Colonic mucosa (tissue), 4 donors: ENCODE measurements at regions not wholly inside any gene's neighbourhood (a gene's known extent, or its start where the extent isn't known, plus 50 kb on each side); places are given as distances from the start of the nearest gene placed in this dataset.

Experiments used
- DNase-seq: peaks from one replicate; pipeline ENCODE4 v3.0.0-alpha.2; 2020
- H3K27ac ChIP-seq: fragments of 200-600 bp; one replicate; pipeline ENCODE4 v1.8.0; 2021
- H3K27me3 ChIP-seq: fragments of 200-600 bp; one replicate; pipeline ENCODE4 v1.8.0; 2021
- H3K36me3 ChIP-seq: fragments of 200-600 bp; one replicate; pipeline ENCODE4 v1.8.0; 2021
- H3K4me1 ChIP-seq: fragments of 200-600 bp; one replicate; pipeline ENCODE4 v1.8.0; 2021; ENCODE audit warnings: mild to moderate bottlenecking
- H3K4me3 ChIP-seq: fragments of 200-600 bp; one replicate; pipeline ENCODE4 v1.8.0; 2021
- H3K9ac ChIP-seq, 2 donors: one replicate each; pipeline ENCODE4 v1.7.0; 2013; ENCODE audit warnings: control low read depth in 2 of 2, low read depth in 2 of 2, low read length in 2 of 2
- H3K9me3 ChIP-seq: fragments of 200-600 bp; one replicate; pipeline ENCODE4 v1.8.0; 2021
- intact Hi-C: fragments of 100-400 bp; cut with DNase I; formaldehyde crosslinking; loops from one replicate; pipeline ENCODE4 v1.14.1; 2022
- TF ChIP-seq, protein P1 (sequence below): fragments of 200-600 bp; IDR thresholded peaks from one replicate; pipeline ENCODE4 v1.8.0; 2022; ENCODE audit warnings: antibody characterized with exemption, mild to moderate bottlenecking
- donor health status: healthy.
- donor health status: DM: no; HTN: no; CAD: no.
- donor health status: DM: no; HTN: no; CAD: no.

DNA sequence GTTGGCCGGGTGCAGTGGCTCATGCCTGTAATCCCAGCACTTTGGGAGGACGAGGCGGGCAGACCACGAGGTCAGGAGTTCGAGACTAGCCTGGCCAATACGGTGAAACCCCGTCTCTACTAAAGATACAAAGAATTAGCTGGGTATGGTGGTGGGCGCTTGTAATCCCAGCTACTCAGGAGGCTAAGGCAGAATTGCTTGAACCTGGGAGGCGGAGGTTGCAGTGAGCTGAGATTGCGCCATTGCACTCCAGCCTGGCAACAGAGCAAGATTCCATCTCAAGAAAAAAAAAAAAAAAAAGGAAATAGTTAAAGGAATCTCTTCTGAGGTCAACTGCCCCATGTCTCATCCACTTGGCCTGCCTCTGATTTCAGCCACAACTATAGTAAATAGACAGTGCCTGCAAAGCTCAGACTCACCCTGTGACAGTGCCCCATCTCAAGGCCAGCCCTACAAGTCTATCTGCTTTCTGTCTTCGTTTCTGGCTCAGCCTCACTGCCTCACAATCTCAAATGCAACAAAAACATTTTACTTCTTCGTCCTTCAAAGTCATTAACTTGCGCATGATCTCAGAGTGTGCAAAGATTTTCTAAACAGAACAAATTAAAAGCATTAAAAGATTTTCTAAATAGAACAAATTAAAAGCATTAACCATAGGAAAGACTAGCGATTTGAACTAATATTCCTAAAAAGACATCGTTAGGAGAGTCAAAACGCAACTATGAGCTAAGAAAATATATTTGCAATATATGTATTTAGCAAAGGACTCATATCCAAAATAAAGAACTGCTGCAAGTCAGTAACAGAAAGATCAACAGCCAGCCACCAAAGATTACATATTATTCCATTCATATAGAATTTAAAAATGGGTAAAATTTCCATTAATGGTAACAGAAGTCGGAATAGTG is 65.0 kb upstream of the PRDX6 start:
- Histone ChIP-seq H3K9me3 (no peaks in the 10 kb centered on the region), H3K4me1 (no peaks in the 10 kb centered on the region), H3K4me3 (no peak overlapping the region), H3K9ac (no peak overlapping the region), H3K36me3 (no peaks in the 10 kb centered on the region), H3K27me3 (no peaks in the 10 kb centered on the region), H3K27ac (no peak overlapping the region)
- DNase-seq: no peak
- TF ChIP-seq, protein P1, sequence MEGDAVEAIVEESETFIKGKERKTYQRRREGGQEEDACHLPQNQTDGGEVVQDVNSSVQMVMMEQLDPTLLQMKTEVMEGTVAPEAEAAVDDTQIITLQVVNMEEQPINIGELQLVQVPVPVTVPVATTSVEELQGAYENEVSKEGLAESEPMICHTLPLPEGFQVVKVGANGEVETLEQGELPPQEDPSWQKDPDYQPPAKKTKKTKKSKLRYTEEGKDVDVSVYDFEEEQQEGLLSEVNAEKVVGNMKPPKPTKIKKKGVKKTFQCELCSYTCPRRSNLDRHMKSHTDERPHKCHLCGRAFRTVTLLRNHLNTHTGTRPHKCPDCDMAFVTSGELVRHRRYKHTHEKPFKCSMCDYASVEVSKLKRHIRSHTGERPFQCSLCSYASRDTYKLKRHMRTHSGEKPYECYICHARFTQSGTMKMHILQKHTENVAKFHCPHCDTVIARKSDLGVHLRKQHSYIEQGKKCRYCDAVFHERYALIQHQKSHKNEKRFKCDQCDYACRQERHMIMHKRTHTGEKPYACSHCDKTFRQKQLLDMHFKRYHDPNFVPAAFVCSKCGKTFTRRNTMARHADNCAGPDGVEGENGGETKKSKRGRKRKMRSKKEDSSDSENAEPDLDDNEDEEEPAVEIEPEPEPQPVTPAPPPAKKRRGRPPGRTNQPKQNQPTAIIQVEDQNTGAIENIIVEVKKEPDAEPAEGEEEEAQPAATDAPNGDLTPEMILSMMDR: no peak
- intact Hi-C loops: loop anchor here (10.0 kb wide), 1 partner anchor 667 kb away; no protein-coding TSS in a partner anchor

- Histone ChIP-seq H3K27ac (no peak overlapping the region), H3K36me3 (no peaks in the 10 kb centered on the region), H3K4me3 (no peak overlapping the region), H3K9ac (no peak overlapping the region), H3K4me1 (no peaks in the 10 kb centered on the region), H3K9me3 (no peaks in the 10 kb centered on the region), H3K27me3 (no peaks in the 10 kb centered on the region)
- TF ChIP-seq, protein P1: no peak
- DNase-seq: no peak
- intact Hi-C loops: loop anchor here (10.0 kb wide), 1 partner anchor 668 kb away; no protein-coding TSS in a partner anchor
Observed at GRCh38 chr1:173413271-173413707, 63.8 kb upstream of the PRDX6 start.

- intact Hi-C loops: loop anchor here (10.0 kb wide), 1 partner anchor 669 kb away; no protein-coding TSS in a partner anchor
- H3K4me1 ChIP-seq: no peaks in the 10 kb centered on the region
- H3K9ac ChIP-seq: no peak overlapping the region
- no peak overlapping the region for H3K4me3 ChIP-seq
- H3K9me3 ChIP-seq: no peaks in the 10 kb centered on the region
- TF ChIP-seq, protein P1: no peak
- DNase-seq: no peak
- H3K36me3 ChIP-seq: no peaks in the 10 kb centered on the region
- H3K27ac ChIP-seq: no peak overlapping the region
- no peaks in the 10 kb centered on the region for H3K27me3 ChIP-seq
Observed at GRCh38 chr1:173414136-173414535, 63.0 kb upstream of the PRDX6 start.

- H3K4me3 ChIP-seq: no peak overlapping the region
- no peaks in the 10 kb centered on the region for H3K36me3 ChIP-seq
- no peak for DNase-seq
- no peaks in the 10 kb centered on the region for H3K9me3 ChIP-seq
- no peaks in the 10 kb centered on the region for H3K4me1 ChIP-seq
- TF ChIP-seq, protein P1: no peak
- no peak overlapping the region for H3K9ac ChIP-seq
- no peak overlapping the region for H3K27ac ChIP-seq
- intact Hi-C loops: loop anchor here (10.0 kb wide), 1 partner anchor 670 kb away; no protein-coding TSS in a partner anchor
- no peaks in the 10 kb centered on the region for H3K27me3 ChIP-seq
Observed at GRCh38 chr1:173414539-173415226, 62.5 kb upstream of the PRDX6 start.

- intact Hi-C loops: loop anchor here (10.0 kb wide), 1 partner anchor 671 kb away; no protein-coding TSS in a partner anchor
- no peaks in the 10 kb centered on the region for H3K36me3 ChIP-seq
- H3K9me3 ChIP-seq: no peaks in the 10 kb centered on the region
- H3K27ac ChIP-seq: no peak overlapping the region
- no peaks in the 10 kb centered on the region for H3K4me1 ChIP-seq
- no peak overlapping the region for H3K9ac ChIP-seq
- no peak overlapping the region for H3K4me3 ChIP-seq
- no peaks in the 10 kb centered on the region for H3K27me3 ChIP-seq
- no peak for DNase-seq
- TF ChIP-seq, protein P1: no peak
Observed at GRCh38 chr1:173415490-173415889, 61.6 kb upstream of the PRDX6 start.
